ENCODE measurements at regions not wholly inside any gene's neighbourhood (a gene's known extent, or its start where the extent isn't known, plus 50 kb on each side); places are given as distances from the start of the nearest gene placed in this dataset.

DNA sequence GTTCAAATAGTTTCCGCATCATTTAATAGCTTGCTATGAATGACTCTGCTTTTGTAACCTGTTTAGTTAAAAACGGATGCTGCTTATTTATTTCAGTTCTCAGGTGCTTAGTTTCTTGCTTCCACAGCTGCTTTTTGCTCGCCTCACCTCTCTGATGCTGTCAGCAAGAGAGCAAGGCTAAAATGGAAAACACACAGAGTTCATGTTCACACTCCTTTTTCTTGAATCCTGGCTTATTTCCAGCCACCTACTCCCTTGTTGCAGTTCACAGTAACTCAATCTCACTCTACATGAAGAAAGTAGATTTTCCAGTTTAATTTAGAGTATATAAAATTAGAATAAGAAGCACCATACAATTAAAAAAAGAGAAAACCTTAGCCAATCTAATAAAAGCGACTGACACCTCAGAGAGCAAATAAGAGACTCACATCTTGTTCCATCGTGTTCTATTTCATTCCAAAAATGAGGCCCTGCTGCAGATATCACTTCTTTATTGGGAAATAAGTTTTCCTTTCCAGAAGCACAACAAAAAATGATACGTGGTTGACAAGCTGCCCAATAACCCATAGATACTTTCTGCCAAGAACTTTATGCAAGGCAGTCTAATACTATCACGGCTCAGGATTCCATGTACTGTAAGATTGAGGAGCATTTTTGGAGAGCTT lies 326.1 kb upstream of the SLITRK1 start:
- no peaks in the 10 kb centered on the region for H3K4me1 Mint-ChIP-seq
- POLR2A ChIA-PET = no interaction called here
- H3K9me3 Mint-ChIP-seq = peaks cover 2% of the 10 kb centered on the region
- ATAC-seq (ENCODE audit: low read depth) (no peak), DNase-seq (no peak)
- no peak overlapping the region for H3K4me3 Mint-ChIP-seq
- no peak overlapping the region for H3K27ac Mint-ChIP-seq
- CTCF ChIA-PET = no interaction called here
- no peaks in the 10 kb centered on the region for H3K27me3 Mint-ChIP-seq
- TF ChIP-seq CTCF (IDR thresholded peaks at IDR 0.05) = no peak
- intact Hi-C loops (cut with micrococcal nuclease) = no loop called here
- no peaks in the 10 kb centered on the region for H3K36me3 Mint-ChIP-seq (ENCODE audit: low read depth)

DNA sequence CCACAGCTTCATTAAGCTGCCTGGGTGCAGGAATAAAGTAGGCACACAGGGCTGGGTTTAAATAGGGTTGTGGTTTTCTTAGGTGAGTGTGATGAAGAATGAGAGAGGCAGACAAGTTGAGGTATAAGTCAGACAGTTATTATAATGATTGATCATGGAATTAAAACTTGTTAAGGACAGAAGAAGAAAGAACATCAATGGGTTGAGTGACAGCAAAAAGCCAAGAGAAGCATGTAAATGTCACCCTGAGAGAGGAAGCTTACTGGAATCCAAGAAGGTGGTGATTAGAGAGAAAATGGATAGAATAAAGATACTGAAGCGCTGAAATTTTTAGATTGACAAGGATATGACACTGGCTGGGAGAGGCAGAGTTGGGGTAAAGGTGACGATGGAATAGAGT lies 325.2 kb upstream of the SLITRK1 start:
- H3K27ac Mint-ChIP-seq = no peak overlapping the region
- ChIA-PET CTCF (no interaction called here), POLR2A (no interaction called here)
- DNase-seq = no peak
- H3K4me1 Mint-ChIP-seq = no peaks in the 10 kb centered on the region
- no peak for TF ChIP-seq CTCF (IDR thresholded peaks at IDR 0.05)
- no peaks in the 10 kb centered on the region for H3K36me3 Mint-ChIP-seq (ENCODE audit: low read depth)
- H3K27me3 Mint-ChIP-seq = no peaks in the 10 kb centered on the region
- intact Hi-C loops (cut with micrococcal nuclease) = no loop called here
- peaks cover 2% of the 10 kb centered on the region for H3K9me3 Mint-ChIP-seq
- ATAC-seq (ENCODE audit: low read depth) = no peak
- H3K4me3 Mint-ChIP-seq = no peak overlapping the region

- Mint-ChIP-seq H3K27ac (no peak overlapping the region), H3K4me1 (no peaks in the 10 kb centered on the region), H3K9me3 (peaks cover 6% of the 10 kb centered on the region), H3K4me3 (no peak overlapping the region), H3K27me3 (no peaks in the 10 kb centered on the region), H3K36me3 (ENCODE audit: low read depth) (no peaks in the 10 kb centered on the region)
- intact Hi-C loops (cut with micrococcal nuclease) = no loop called here
- no peak for TF ChIP-seq CTCF (IDR thresholded peaks at IDR 0.05)
- CTCF ChIA-PET = no interaction called here
- POLR2A ChIA-PET = no interaction called here
- no peak for ATAC-seq (ENCODE audit: low read depth)
- DNase-seq = no peak
Measured at GRCh38 chr13:84200971-84201370, 318.7 kb upstream of the SLITRK1 start.

GRCh38 chr13:84192125-84192524 lies 309.9 kb upstream of the SLITRK1 start:
- H3K9me3 Mint-ChIP-seq = peaks cover 2% of the 10 kb centered on the region
- intact Hi-C loops (cut with micrococcal nuclease) = no loop called here
- H3K27ac Mint-ChIP-seq = no peak overlapping the region
- POLR2A ChIA-PET = no interaction called here
- no peaks in the 10 kb centered on the region for H3K4me1 Mint-ChIP-seq
- CTCF ChIA-PET = no interaction called here
- H3K4me3 Mint-ChIP-seq = no peak overlapping the region
- no peaks in the 10 kb centered on the region for H3K27me3 Mint-ChIP-seq
- H3K36me3 Mint-ChIP-seq (ENCODE audit: low read depth) = no peaks in the 10 kb centered on the region
- TF ChIP-seq CTCF (IDR thresholded peaks at IDR 0.05) = no peak
- no peak for ATAC-seq (ENCODE audit: low read depth)
- DNase-seq = no peak

DNA sequence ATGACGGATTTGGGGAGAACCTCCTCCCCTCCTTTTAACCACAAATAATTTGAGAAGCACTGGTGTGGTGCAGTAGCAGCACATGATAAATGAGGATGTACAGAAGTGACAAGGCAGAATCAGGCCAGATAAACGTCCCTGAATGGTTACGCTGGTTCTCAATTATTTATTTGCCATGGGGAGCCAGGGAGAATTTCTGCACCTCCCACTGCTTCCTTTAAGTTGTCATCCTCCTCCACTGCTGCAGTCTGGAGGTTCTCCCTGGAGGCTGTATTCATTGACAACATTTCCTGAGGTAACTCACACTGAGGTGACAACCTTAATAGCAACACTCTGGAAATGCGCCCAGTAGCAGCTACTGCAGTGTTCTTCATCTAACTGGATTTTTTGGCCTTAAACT lies 308.9 kb upstream of the SLITRK1 start:
- Mint-ChIP-seq H3K9me3 (peaks cover 2% of the 10 kb centered on the region), H3K36me3 (ENCODE audit: low read depth) (no peaks in the 10 kb centered on the region), H3K27me3 (no peaks in the 10 kb centered on the region), H3K4me3 (no peak overlapping the region), H3K27ac (no peak overlapping the region), H3K4me1 (no peaks in the 10 kb centered on the region)
- intact Hi-C loops (cut with micrococcal nuclease) = no loop called here
- DNase-seq (no peak), ATAC-seq (ENCODE audit: low read depth) (no peak)
- POLR2A ChIA-PET = no interaction called here
- CTCF ChIA-PET = no interaction called here
- no peak for TF ChIP-seq CTCF (IDR thresholded peaks at IDR 0.05)

All from activated B cell treated with CpG ODN at 0.5 μM for 24 hours (primary cell).